ENCODE measurements at regions not wholly inside any gene's neighbourhood (a gene's known extent, or its start where the extent isn't known, plus 50 kb on each side); places are given as distances from the start of the nearest gene placed in this dataset.

DNA sequence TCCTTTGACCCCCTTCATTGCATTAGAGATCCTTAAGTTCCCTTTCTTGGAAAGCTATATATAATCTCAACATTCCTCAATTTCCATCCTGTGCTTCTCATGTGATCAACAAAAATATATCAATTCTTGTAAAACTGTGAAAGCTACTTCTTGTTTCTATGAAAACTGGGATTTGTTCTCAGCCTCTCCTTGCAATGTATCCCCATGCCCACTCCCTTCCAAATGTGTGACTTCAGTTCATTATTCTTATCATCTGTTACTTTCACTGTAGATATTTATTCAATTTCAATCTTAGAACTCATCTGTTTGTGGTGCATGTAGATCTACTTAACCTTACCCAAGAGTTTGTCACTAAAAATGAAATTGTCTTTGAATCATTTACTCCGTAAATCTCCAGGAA, 260.6 kb downstream of the HIVEP2 start:
- TF ChIP-seq, protein P1, sequence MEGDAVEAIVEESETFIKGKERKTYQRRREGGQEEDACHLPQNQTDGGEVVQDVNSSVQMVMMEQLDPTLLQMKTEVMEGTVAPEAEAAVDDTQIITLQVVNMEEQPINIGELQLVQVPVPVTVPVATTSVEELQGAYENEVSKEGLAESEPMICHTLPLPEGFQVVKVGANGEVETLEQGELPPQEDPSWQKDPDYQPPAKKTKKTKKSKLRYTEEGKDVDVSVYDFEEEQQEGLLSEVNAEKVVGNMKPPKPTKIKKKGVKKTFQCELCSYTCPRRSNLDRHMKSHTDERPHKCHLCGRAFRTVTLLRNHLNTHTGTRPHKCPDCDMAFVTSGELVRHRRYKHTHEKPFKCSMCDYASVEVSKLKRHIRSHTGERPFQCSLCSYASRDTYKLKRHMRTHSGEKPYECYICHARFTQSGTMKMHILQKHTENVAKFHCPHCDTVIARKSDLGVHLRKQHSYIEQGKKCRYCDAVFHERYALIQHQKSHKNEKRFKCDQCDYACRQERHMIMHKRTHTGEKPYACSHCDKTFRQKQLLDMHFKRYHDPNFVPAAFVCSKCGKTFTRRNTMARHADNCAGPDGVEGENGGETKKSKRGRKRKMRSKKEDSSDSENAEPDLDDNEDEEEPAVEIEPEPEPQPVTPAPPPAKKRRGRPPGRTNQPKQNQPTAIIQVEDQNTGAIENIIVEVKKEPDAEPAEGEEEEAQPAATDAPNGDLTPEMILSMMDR (IDR thresholded peaks at IDR 0.05): no peak
- TF ChIP-seq EZH2 (IDR thresholded peaks at IDR 0.05; ENCODE audit: borderline replicate concordance, insufficient read depth, low read depth, low read length, poor library complexity, severe bottlenecking): no peak
